ENCODE measurements at regions not wholly inside any gene's neighbourhood (a gene's known extent, or its start where the extent isn't known, plus 50 kb on each side); places are given as distances from the start of the nearest gene placed in this dataset.

DNA sequence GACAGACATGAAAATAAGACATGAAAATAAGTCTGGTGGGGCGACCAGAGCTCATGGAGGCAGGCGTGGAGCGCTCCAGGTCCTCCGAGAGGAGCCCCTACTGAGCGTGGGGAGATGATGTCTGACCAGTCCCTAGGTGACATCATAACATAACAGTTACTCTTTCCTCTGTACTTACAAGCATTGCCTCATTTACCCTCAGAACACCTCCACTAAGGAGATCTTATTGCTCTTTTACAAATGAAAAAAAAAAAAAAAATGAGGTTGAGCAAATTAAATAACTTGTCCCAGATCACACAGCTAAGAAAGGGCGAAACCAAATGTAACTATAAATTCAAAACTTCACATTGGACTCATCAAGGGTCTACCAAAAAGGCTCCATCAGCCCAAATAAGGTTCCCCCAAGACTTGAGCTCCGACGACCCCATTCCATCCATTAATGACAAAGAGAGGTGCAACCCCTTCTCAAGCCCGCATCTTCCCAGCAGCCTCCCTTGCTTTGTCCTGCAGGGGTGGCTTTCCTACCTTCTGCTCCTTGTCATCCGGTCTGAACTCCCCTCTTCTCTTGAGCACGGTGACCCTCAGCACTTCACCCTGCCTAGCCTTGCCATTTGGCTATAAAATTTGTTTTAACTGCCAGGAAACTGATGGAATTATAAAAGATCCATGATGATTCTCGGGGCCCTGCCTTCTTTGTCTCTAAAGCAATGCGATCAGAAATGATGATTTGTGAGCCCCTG lies 246.7 kb downstream of the DHX15 start:
- TF ChIP-seq, protein P1, sequence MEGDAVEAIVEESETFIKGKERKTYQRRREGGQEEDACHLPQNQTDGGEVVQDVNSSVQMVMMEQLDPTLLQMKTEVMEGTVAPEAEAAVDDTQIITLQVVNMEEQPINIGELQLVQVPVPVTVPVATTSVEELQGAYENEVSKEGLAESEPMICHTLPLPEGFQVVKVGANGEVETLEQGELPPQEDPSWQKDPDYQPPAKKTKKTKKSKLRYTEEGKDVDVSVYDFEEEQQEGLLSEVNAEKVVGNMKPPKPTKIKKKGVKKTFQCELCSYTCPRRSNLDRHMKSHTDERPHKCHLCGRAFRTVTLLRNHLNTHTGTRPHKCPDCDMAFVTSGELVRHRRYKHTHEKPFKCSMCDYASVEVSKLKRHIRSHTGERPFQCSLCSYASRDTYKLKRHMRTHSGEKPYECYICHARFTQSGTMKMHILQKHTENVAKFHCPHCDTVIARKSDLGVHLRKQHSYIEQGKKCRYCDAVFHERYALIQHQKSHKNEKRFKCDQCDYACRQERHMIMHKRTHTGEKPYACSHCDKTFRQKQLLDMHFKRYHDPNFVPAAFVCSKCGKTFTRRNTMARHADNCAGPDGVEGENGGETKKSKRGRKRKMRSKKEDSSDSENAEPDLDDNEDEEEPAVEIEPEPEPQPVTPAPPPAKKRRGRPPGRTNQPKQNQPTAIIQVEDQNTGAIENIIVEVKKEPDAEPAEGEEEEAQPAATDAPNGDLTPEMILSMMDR (IDR thresholded peaks at IDR 0.05; ENCODE audit: low read depth, low read length): no peak
- DNase-seq (ENCODE audit: low read depth, low spot score): no peak
- in situ Hi-C loops (cut with HindIII; ENCODE audit: low sequenced_read_pairs): no loop called here
- no peak overlapping the region for H3K4me3 ChIP-seq (ENCODE audit: low read depth, low read length)

DNA sequence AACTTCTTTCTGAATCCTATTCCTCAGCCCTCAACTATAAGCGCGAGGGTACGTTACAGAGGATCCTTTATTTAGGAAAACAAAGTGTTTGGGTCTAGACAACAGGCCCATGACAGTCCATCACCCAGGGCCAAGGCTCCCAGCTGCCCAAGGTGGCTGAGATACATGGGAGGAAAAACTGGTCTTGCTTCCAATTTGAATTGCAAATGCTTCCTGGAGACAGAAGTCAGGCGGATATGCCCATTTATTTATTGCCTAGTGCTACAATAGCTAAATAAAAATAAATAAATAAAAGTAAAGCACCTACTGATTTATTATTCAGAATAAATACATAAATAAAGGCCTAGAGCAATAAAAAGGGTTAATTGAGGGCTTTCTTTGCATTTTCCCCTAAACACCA lies 248.7 kb downstream of the DHX15 start:
- in situ Hi-C loops (cut with HindIII; ENCODE audit: low sequenced_read_pairs): no loop called here
- no peak overlapping the region for H3K4me3 ChIP-seq (ENCODE audit: low read depth, low read length)
- TF ChIP-seq, protein P1 (IDR thresholded peaks at IDR 0.05; ENCODE audit: low read depth, low read length): no peak
- DNase-seq (ENCODE audit: low read depth, low spot score): no peak

DNA sequence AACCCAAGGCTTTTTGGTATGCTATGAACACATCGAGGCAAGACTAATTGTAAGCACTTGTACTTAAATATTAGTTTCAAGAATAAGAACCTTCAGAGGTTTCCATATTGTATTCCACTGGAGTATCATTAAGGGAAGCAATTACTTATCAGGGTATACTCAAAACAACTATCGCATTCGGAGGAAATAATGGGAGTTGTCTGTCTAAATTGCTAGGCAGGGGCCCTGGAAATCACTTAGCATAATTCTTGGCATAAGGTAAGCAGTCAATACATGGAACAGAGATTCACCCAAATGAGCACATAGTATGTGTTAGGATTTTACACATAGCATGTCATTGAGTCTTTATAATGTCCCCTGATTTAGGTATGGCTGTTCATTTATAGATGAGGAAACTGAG lies 249.4 kb downstream of the DHX15 start:
- in situ Hi-C loops (cut with HindIII; ENCODE audit: low sequenced_read_pairs): no loop called here
- TF ChIP-seq, protein P1 (IDR thresholded peaks at IDR 0.05; ENCODE audit: low read depth, low read length): no peak
- DNase-seq (ENCODE audit: low read depth, low spot score): no peak
- H3K4me3 ChIP-seq (ENCODE audit: low read depth, low read length): no peak overlapping the region

DNA sequence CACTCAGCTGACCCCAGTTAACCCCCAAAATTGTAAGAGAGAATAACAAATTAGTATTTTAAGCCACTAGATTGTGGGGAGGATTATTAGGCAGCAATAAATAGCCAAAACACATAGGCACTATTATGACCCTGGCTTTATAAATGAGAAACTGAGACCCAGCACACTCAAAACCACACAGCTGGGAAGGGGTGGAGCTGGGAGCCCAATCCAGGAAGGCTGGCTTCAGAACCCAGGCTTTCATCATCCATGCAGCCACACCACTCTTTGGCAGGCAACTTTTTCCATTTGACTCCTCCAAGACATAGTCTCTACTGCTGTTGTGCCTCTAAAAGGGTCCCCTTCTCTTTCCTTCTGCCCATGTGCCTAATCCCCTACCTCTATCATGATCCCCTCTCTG lies 253.8 kb downstream of the DHX15 start:
- TF ChIP-seq, protein P1 (IDR thresholded peaks at IDR 0.05; ENCODE audit: low read depth, low read length): no peak
- no peak for DNase-seq (ENCODE audit: low read depth, low spot score)
- H3K4me3 ChIP-seq (ENCODE audit: low read depth, low read length): no peak overlapping the region
- in situ Hi-C loops (cut with HindIII; ENCODE audit: low sequenced_read_pairs): no loop called here

DNA sequence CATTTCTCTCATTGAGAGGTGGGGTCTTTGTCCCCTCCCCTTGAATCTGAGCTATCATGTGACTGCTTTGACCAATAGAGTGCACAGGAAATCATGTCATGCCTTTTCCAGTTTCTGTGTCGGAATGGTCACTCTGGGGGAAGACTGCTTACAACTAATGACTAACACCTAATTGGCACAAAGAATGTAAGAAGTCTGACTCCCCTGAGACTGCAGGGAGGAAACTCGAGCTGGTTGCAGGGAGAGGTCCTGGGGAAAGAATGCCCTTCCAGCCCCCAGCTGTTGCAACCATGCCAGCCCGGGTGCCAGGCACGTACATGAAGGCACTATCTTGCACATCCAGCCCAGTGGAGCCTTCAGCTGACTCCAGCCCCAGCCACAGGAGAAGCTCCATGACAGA lies 254.2 kb downstream of the DHX15 start:
- TF ChIP-seq, protein P1 (IDR thresholded peaks at IDR 0.05; ENCODE audit: low read depth, low read length): no peak
- in situ Hi-C loops (cut with HindIII; ENCODE audit: low sequenced_read_pairs): no loop called here
- no peak overlapping the region for H3K4me3 ChIP-seq (ENCODE audit: low read depth, low read length)
- DNase-seq (ENCODE audit: low read depth, low spot score): no peak

DNA sequence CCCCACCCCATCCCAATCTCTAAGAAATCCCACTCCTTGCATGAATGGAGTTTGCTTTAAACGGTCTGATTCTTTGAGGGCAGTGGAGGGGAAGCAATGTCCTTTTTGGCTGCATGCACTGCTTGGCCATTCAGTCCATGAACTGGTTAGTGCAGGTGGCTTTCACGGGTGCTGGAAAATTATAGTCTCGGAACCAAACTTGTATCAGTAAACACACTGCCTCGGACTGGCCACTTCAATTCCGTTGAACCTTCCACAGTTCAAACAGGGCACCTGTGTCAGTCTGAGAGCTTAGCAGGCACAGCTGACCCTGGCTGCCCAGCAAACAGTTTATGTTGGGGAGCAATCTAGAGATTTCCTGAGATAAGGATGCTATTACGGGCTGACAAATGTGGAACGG lies 255.6 kb downstream of the DHX15 start:
- in situ Hi-C loops (cut with HindIII; ENCODE audit: low sequenced_read_pairs): no loop called here
- no peak for DNase-seq (ENCODE audit: low read depth, low spot score)
- no peak overlapping the region for H3K4me3 ChIP-seq (ENCODE audit: low read depth, low read length)
- TF ChIP-seq, protein P1 (IDR thresholded peaks at IDR 0.05; ENCODE audit: low read depth, low read length): no peak
